HEK293 (cell line): ENCODE measurements at regions not wholly inside any gene's neighbourhood (a gene's known extent, or its start where the extent isn't known, plus 50 kb on each side); places are given as distances from the start of the nearest gene placed in this dataset.

Experiments
- CTCF ChIA-PET: fragments of 350-600 bp; formaldehyde crosslinking; extraction: SDS; loops from one replicate; lab custom pipeline; 2021; ENCODE audit warnings: antibody characterized with exemption; lab: Yijun Ruan, JAX
- POLR2A ChIA-PET: fragments of 300-600 bp; formaldehyde crosslinking; extraction: SDS; loops from one replicate; lab custom pipeline; 2020; ENCODE audit warnings: antibody characterized with exemption, inconsistent platforms; lab: Yijun Ruan, JAX
- H3K27ac ChIP-seq: fragments of 200-500 bp; sonication (Bioruptor generic); 2 replicates; pipeline ENCODE4 v1.5.1; 2014; ENCODE audit warnings: low read depth, low read length, control low read depth, inconsistent platforms; ENCODE audit errors: extremely low read depth
- H3K36me3 ChIP-seq, 2 experiments: fragments of 200-500 bp in 1 of 2; sonication (Bioruptor generic) in 1 of 2; 1 replicate in 1 of 2; 2 replicates in 1 of 2; pipeline ENCODE4 v1.5.1; 2014 to 2017; ENCODE audit warnings: inconsistent platforms in 2 of 2, low read length in 2 of 2; ENCODE audit not compliant: control insufficient read depth in 2 of 2, insufficient read depth in 1 of 2
- H3K4me1 ChIP-seq: fragments of 200-500 bp; sonication (Bioruptor generic); 2 replicates; pipeline ENCODE4 v1.5.1; 2014; ENCODE audit warnings: mild to moderate bottlenecking, low read length, inconsistent platforms; ENCODE audit not compliant: control insufficient read depth, insufficient read depth
- H3K4me3 ChIP-seq: 2 replicates; pipeline ENCODE4 v1.5.1; 2011; ENCODE audit warnings: low read depth, mild to moderate bottlenecking, control low read depth, low read length, moderate library complexity
- H3K9me3 ChIP-seq: fragments of 200-500 bp; sonication (Bioruptor generic); 2 replicates; pipeline ENCODE4 v1.5.1; 2014; ENCODE audit warnings: low read depth, low read length, inconsistent platforms; ENCODE audit not compliant: control insufficient read depth, insufficient read depth
- HOXD13 ChIP-seq: sonication (generic); formaldehyde crosslinking; IDR thresholded peaks from 2 replicates; pipeline ENCODE4 v1.8.0; 2022; ENCODE audit warnings: missing genetic modification reagents, borderline replicate concordance
- KLF10 ChIP-seq: fragments of 450-650 bp; IDR thresholded peaks from 2 replicates; pipeline ENCODE4 v1.5.1; 2018; ENCODE audit warnings: missing biosample characterization, mild to moderate bottlenecking, missing genetic modification characterization
- KLF9 ChIP-seq: fragments of 450-650 bp; formaldehyde crosslinking; IDR thresholded peaks from 2 replicates; pipeline ENCODE4 v1.5.1; 2016; ENCODE audit warnings: missing biosample characterization, missing genetic modification characterization, low read depth
- MEIS1 ChIP-seq: sonication (generic); formaldehyde crosslinking; IDR thresholded peaks from 2 replicates; pipeline ENCODE4 v1.8.1; 2022; ENCODE audit warnings: missing genetic modification reagents, mild to moderate bottlenecking, borderline replicate concordance
- OSR2 ChIP-seq: fragments of 450-650 bp; formaldehyde crosslinking; IDR thresholded peaks from 2 replicates; pipeline ENCODE4 v1.5.1; 2016; ENCODE audit warnings: missing biosample characterization, missing genetic modification characterization
- ZBTB17 ChIP-seq: fragments of 450-650 bp; formaldehyde crosslinking; IDR thresholded peaks from 2 replicates; pipeline ENCODE4 v1.5.1; 2016; ENCODE audit warnings: missing biosample characterization, missing genetic modification characterization
- ZFP37 ChIP-seq: fragments of 450-650 bp; formaldehyde crosslinking; IDR thresholded peaks from 2 replicates; pipeline ENCODE4 v1.5.1; 2016; ENCODE audit warnings: missing biosample characterization, missing genetic modification characterization
- ZFP69B ChIP-seq: fragments of 450-650 bp; formaldehyde crosslinking; IDR thresholded peaks from 2 replicates; pipeline ENCODE4 v1.5.1; 2016; ENCODE audit warnings: missing biosample characterization, missing genetic modification characterization
- ZNF10 ChIP-seq: fragments of 450-650 bp; formaldehyde crosslinking; IDR thresholded peaks from 2 replicates; pipeline ENCODE4 v1.5.1; 2017; ENCODE audit warnings: missing biosample characterization, missing genetic modification characterization
- ZNF121 ChIP-seq: fragments of 450-650 bp; formaldehyde crosslinking; IDR thresholded peaks from 2 replicates; pipeline ENCODE4 v1.5.1; 2016; ENCODE audit warnings: missing biosample characterization, missing genetic modification characterization
- ZNF146 ChIP-seq: fragments of 450-650 bp; formaldehyde crosslinking; IDR thresholded peaks from 2 replicates; pipeline ENCODE4 v1.5.1; 2016; ENCODE audit warnings: missing biosample characterization, missing genetic modification characterization
- ZNF184 ChIP-seq: fragments of 450-650 bp; IDR thresholded peaks from 2 replicates; pipeline ENCODE4 v1.5.1; 2018; ENCODE audit warnings: missing biosample characterization, mild to moderate bottlenecking, missing genetic modification characterization
- ZNF214 ChIP-seq: fragments of 450-650 bp; formaldehyde crosslinking; IDR thresholded peaks from 2 replicates; pipeline ENCODE4 v1.5.1; 2017; ENCODE audit warnings: missing biosample characterization, mild to moderate bottlenecking, missing genetic modification characterization, borderline replicate concordance
- ZNF324 ChIP-seq: fragments of 450-650 bp; formaldehyde crosslinking; IDR thresholded peaks from 2 replicates; pipeline ENCODE4 v1.5.1; 2016; ENCODE audit warnings: missing biosample characterization, missing genetic modification characterization
- ZNF350 ChIP-seq: fragments of 450-650 bp; formaldehyde crosslinking; IDR thresholded peaks from 2 replicates; pipeline ENCODE4 v1.5.0; 2017; ENCODE audit warnings: missing biosample characterization, mild to moderate bottlenecking, missing genetic modification characterization
- ZNF473 ChIP-seq: fragments of 450-650 bp; formaldehyde crosslinking; IDR thresholded peaks from 2 replicates; pipeline ENCODE4 v1.5.1; 2017; ENCODE audit warnings: missing biosample characterization, missing genetic modification characterization
- ZNF521 ChIP-seq: fragments of 450-650 bp; formaldehyde crosslinking; IDR thresholded peaks from 2 replicates; pipeline ENCODE4 v1.5.1; 2017; ENCODE audit warnings: missing biosample characterization, mild to moderate bottlenecking, missing genetic modification characterization
- ZNF530 ChIP-seq: fragments of 450-650 bp; formaldehyde crosslinking; IDR thresholded peaks from 2 replicates; pipeline ENCODE4 v1.5.1; 2016; ENCODE audit warnings: low read depth, missing biosample characterization, missing genetic modification characterization
- ZNF560 ChIP-seq: fragments of 450-650 bp; formaldehyde crosslinking; IDR thresholded peaks from 2 replicates; pipeline ENCODE4 v1.5.1; 2017; ENCODE audit warnings: missing biosample characterization, missing genetic modification characterization, borderline replicate concordance
- ZNF701 ChIP-seq: fragments of 450-650 bp; formaldehyde crosslinking; IDR thresholded peaks from 2 replicates; pipeline ENCODE4 v1.5.1; 2016; ENCODE audit warnings: missing biosample characterization, missing genetic modification characterization
- ZNF768 ChIP-seq: fragments of 450-650 bp; formaldehyde crosslinking; IDR thresholded peaks from 2 replicates; pipeline ENCODE4 v1.5.1; 2018; ENCODE audit warnings: missing biosample characterization, mild to moderate bottlenecking, missing genetic modification characterization
- ZNF776 ChIP-seq: fragments of 450-650 bp; formaldehyde crosslinking; IDR thresholded peaks from 2 replicates; pipeline ENCODE4 v1.5.0; 2017; ENCODE audit warnings: missing biosample characterization, missing genetic modification characterization, borderline replicate concordance
- ZNF792 ChIP-seq: fragments of 450-650 bp; formaldehyde crosslinking; IDR thresholded peaks from 2 replicates; pipeline ENCODE4 v1.5.1; 2016; ENCODE audit warnings: missing biosample characterization, missing genetic modification characterization
- TF ChIP-seq, protein P1 (sequence below): fragments of 450-650 bp; formaldehyde crosslinking; IDR thresholded peaks from 2 replicates; pipeline ENCODE4 v1.5.1; 2017; ENCODE audit warnings: missing biosample characterization, missing genetic modification characterization
- TF ChIP-seq, protein P2 (sequence below): fragments of 450-650 bp; formaldehyde crosslinking; optimal IDR thresholded peaks from 2 replicates; pipeline ENCODE3; 2016; ENCODE audit warnings: missing biosample characterization, mild to moderate bottlenecking, missing genetic modification characterization
- TF ChIP-seq, protein P3 (sequence below): fragments of 450-650 bp; formaldehyde crosslinking; IDR thresholded peaks from 2 replicates; pipeline ENCODE4 v1.5.1; 2016; ENCODE audit warnings: missing biosample characterization, missing genetic modification characterization

DNA sequence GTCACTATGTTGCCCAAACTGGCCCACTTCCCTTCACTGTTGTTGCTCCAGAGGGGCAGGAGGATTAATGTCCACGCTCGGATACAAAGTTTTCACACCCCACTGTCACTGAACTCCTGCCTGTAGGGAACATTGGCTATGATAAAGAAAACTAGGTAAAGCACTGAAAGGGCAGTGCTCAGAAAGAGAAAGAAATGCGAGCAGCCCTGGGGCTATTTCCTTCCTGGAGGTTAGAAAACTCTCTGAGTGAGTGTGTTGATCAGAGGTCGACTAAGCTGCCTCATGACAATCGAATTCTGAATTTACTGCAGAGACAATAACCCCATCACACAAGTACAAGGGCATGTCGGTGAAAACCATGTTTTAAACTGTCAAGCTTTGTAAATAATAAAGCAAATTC lies 227.2 kb upstream of the PITRM1 start:
- H3K27ac ChIP-seq, result no peak overlapping the region
- H3K9me3 ChIP-seq, result no peaks in the 10 kb centered on the region
- no peak overlapping the region for H3K4me3 ChIP-seq
- ChIA-PET POLR2A (no interaction called here), CTCF (no interaction called here)
- TF ChIP-seq ZNF792 (tag by site-specific recombination) (no peak), ZNF184 (tag by site-specific recombination) (no peak), ZFP69B (no peak)
- no peaks in the 10 kb centered on the region for H3K36me3 ChIP-seq
- H3K4me1 ChIP-seq, result no peaks in the 10 kb centered on the region

DNA sequence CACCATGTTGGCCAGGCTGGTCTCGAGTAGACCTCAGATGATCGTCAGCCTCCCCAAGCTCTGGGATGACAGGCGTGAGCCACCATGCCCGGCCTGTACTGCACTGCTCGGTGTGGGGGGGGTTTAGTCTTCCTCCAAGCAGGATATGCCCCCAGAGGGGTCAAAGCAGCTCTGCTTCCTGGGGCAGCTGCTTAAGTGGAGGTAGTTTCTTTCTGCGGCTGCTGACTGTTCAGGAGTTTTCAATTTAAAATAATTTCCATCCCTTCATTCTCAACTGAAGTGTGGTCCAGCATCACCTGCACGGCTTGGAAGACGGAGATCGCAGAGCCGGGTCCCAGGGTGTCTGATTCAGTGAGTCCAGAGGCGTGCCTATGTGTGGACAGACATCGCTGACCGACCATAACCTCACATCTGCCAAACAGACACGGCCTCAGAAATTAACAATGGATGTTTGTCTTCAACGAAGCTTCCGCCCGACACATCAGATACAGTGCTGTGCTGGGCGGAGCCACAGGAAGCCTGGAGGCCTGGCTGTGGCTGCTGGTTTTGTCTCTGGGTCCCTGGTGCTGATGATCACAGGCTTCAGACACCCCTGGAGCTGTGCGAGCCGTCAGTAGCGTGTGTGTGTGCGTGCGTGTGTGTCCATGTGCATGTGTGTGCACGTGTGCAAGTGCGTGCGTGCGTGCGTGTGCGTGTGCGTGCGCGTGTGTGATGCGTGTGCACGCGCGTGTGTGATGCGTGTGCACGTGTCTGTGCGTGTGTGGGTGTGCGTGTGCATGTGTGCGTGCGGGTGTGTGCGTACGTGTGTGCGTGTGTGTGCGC lies 226.5 kb upstream of the PITRM1 start:
- Histone ChIP-seq H3K4me3 (no peak overlapping the region), H3K9me3 (no peaks in the 10 kb centered on the region), H3K36me3 (no peaks in the 10 kb centered on the region), H3K27ac (no peak overlapping the region), H3K4me1 (no peaks in the 10 kb centered on the region)
- POLR2A ChIA-PET, result no interaction called here
- TF ChIP-seq ZFP37 (tag by site-specific recombination), result no peak
- TF ChIP-seq, protein P1, sequence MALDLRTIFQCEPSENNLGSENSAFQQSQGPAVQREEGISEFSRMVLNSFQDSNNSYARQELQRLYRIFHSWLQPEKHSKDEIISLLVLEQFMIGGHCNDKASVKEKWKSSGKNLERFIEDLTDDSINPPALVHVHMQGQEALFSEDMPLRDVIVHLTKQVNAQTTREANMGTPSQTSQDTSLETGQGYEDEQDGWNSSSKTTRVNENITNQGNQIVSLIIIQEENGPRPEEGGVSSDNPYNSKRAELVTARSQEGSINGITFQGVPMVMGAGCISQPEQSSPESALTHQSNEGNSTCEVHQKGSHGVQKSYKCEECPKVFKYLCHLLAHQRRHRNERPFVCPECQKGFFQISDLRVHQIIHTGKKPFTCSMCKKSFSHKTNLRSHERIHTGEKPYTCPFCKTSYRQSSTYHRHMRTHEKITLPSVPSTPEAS (tag by site-specific recombination), result peak; percentile 75
- CTCF ChIA-PET, result no interaction called here

DNA sequence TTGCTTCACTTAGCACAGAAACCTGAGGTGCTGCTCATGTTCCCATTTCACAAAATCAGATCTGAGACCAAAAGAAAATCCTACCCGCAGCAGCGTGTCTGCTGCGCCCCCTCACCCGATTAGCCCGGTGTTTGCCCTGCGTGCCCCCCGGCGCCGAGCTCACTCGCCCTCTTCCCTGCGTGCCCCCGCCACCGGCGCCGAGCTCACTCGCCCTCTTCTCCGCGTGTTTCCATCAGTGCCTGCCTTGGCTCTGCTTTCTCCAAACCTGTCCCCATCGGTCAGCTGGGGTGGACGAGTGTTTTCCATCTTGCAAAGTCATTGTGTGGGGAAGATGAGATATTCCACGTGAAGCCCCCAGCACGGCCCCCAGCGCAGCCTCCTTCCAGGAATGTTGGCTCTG lies 225.3 kb upstream of the PITRM1 start:
- no peak for TF ChIP-seq ZNF121 (tag by site-specific recombination)
- TF ChIP-seq, protein P2, sequence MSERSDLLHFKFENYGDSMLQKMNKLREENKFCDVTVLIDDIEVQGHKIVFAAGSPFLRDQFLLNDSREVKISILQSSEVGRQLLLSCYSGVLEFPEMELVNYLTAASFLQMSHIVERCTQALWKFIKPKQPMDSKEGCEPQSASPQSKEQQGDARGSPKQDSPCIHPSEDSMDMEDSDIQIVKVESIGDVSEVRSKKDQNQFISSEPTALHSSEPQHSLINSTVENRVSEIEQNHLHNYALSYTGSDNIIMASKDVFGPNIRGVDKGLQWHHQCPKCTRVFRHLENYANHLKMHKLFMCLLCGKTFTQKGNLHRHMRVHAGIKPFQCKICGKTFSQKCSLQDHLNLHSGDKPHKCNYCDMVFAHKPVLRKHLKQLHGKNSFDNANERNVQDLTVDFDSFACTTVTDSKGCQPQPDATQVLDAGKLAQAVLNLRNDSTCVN (tag by site-specific recombination), result no peak
- TF ChIP-seq ZNF350, result no peak
- TF ChIP-seq ZNF146 (tag by site-specific recombination), result no peak
- TF ChIP-seq ZBTB17 (tag by site-specific recombination), result no peak
- no peak for TF ChIP-seq ZNF560 (tag by site-specific recombination)
- TF ChIP-seq ZNF768 (tag by site-specific recombination), result no peak
- TF ChIP-seq ZNF214 (tag by site-specific recombination), result no peak
- TF ChIP-seq ZNF473, result no peak
- no peak for TF ChIP-seq ZNF184 (tag by site-specific recombination)
- no peak for TF ChIP-seq OSR2 (tag by site-specific recombination)
- TF ChIP-seq HOXD13 (CRISPR knock-in tag), result no peak
- Histone ChIP-seq H3K4me3 (no peak overlapping the region), H3K36me3 (no peaks in the 10 kb centered on the region), H3K9me3 (no peaks in the 10 kb centered on the region), H3K4me1 (no peaks in the 10 kb centered on the region), H3K27ac (no peak overlapping the region)
- POLR2A ChIA-PET, result no interaction called here
- CTCF ChIA-PET, result no interaction called here

DNA sequence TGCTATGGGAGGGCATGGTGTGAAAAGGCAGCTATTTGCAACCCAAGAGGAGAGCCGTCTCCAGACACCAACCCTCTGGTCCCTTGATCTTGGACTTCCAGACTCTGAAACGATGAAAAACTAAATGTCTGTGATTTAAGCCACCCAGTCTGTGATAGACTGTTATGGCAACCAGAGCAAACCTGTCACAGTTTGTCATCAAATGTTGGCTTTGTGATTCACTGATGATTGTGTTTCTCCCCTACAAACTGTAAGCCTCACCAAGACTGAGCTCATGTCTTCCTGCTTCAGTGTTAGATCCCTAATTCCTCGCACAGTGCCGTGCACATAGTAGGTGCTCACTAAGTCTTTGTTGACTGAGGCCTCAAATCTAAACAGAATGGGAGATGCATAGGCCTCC lies 224.6 kb upstream of the PITRM1 start:
- no peaks in the 10 kb centered on the region for H3K4me1 ChIP-seq
- no peaks in the 10 kb centered on the region for H3K36me3 ChIP-seq
- no peak overlapping the region for H3K4me3 ChIP-seq
- no peak overlapping the region for H3K27ac ChIP-seq
- ChIA-PET CTCF (interaction anchor here (0.5 to 0.7 kb wide), 2 partner anchors 129 to 761 kb away, joined by 3 to 5 read pairs; no protein-coding TSS in a partner anchor), POLR2A (no interaction called here)
- no peaks in the 10 kb centered on the region for H3K9me3 ChIP-seq
- no peak for TF ChIP-seq KLF10 (tag by site-specific recombination)
- no peak for TF ChIP-seq ZNF324 (tag by site-specific recombination)
- TF ChIP-seq ZNF701 (tag by site-specific recombination), result no peak
- TF ChIP-seq ZNF530 (tag by site-specific recombination), result no peak
- TF ChIP-seq ZNF10 (tag by site-specific recombination), result no peak
- no peak for TF ChIP-seq MEIS1
- no peak for TF ChIP-seq KLF9 (tag by site-specific recombination)
- TF ChIP-seq ZNF521 (tag by site-specific recombination), result no peak
- no peak for TF ChIP-seq ZNF776
- TF ChIP-seq, protein P3, sequence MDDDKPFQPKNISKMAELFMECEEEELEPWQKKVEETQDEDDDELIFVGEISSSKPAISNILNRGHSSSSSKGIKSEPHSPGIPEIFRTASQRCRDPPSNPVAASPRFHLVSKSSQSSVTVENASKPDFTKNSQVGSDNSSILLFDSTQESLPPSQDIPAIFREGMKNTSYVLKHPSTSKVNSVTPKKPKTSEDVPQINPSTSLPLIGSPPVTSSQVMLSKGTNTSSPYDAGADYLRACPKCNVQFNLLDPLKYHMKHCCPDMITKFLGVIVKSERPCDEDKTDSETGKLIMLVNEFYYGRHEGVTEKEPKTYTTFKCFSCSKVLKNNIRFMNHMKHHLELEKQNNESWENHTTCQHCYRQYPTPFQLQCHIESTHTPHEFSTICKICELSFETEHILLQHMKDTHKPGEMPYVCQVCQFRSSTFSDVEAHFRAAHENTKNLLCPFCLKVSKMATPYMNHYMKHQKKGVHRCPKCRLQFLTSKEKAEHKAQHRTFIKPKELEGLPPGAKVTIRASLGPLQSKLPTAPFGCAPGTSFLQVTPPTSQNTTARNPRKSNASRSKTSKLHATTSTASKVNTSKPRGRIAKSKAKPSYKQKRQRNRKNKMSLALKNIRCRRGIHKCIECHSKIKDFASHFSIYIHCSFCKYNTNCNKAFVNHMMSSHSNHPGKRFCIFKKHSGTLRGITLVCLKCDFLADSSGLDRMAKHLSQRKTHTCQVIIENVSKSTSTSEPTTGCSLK, result no peak
